A673 (cell line): ENCODE measurements at regions not wholly inside any gene's neighbourhood (a gene's known extent, or its start where the extent isn't known, plus 50 kb on each side); places are given as distances from the start of the nearest gene placed in this dataset.

Experiments used
- CTCF ChIP-seq: fragments of 300-800, 200-600 bp; sonication (generic); conservative IDR thresholded peaks from 2 replicates; pipeline ENCODE4 v1.5.1; 2017; ENCODE audit warnings: low read depth, mild to moderate bottlenecking, antibody characterized with exemption, low read length, moderate library complexity, mixed read lengths
- EZH2 ChIP-seq: fragments of 200-600 bp; sonication (generic); IDR thresholded peaks from 2 replicates; pipeline ENCODE4 v1.6.1; 2017; ENCODE audit warnings: borderline replicate concordance, low read depth, mild to moderate bottlenecking, mixed read lengths, antibody characterized with exemption, low read length; ENCODE audit not compliant: poor library complexity, severe bottlenecking

- TF ChIP-seq EZH2 (no peak), CTCF (no peak)
These were observed 73.3 kb upstream of the RALGPS2 start for GRCh38 chr1:178651742-178652141.
